ENCODE measurements at regions not wholly inside any gene's neighbourhood (a gene's known extent, or its start where the extent isn't known, plus 50 kb on each side); places are given as distances from the start of the nearest gene placed in this dataset.

- no peak overlapping the region for H3K9ac ChIP-seq (ENCODE audit: low read depth, low read length)
- H3K9me3 ChIP-seq (ENCODE audit: control insufficient read depth, insufficient read depth, low read length) = no peaks in the 10 kb centered on the region
- no peaks in the 10 kb centered on the region for H3K27me3 ChIP-seq (ENCODE audit: control insufficient read depth, insufficient read depth, low read length)
- H3K4me1 ChIP-seq (ENCODE audit: control insufficient read depth, insufficient read depth, low read length) = no peaks in the 10 kb centered on the region
- H3K4me3 ChIP-seq (ENCODE audit: low read depth, low read length) = no peak overlapping the region
- no peak overlapping the region for H3K27ac ChIP-seq (ENCODE audit: low read depth, low read length)
- H3K36me3 ChIP-seq (ENCODE audit: control insufficient read depth, insufficient read depth, low read length) = no peaks in the 10 kb centered on the region
Measured at GRCh38 chr15:46703020-46703861, 1014.1 kb upstream of the SEMA6D start.

GRCh38 chr15:46703871-46704637 lies 1013.3 kb upstream of the SEMA6D start:
- Histone ChIP-seq H3K27me3 (ENCODE audit: control insufficient read depth, insufficient read depth, low read length) (no peaks in the 10 kb centered on the region), H3K27ac (ENCODE audit: low read depth, low read length) (no peak overlapping the region), H3K4me1 (ENCODE audit: control insufficient read depth, insufficient read depth, low read length) (no peaks in the 10 kb centered on the region), H3K9ac (ENCODE audit: low read depth, low read length) (no peak overlapping the region), H3K4me3 (ENCODE audit: low read depth, low read length) (no peak overlapping the region), H3K36me3 (ENCODE audit: control insufficient read depth, insufficient read depth, low read length) (no peaks in the 10 kb centered on the region), H3K9me3 (ENCODE audit: control insufficient read depth, insufficient read depth, low read length) (no peaks in the 10 kb centered on the region)

- Histone ChIP-seq H3K27me3 (ENCODE audit: control insufficient read depth, insufficient read depth, low read length) (no peaks in the 10 kb centered on the region), H3K4me1 (ENCODE audit: control insufficient read depth, insufficient read depth, low read length) (no peaks in the 10 kb centered on the region), H3K36me3 (ENCODE audit: control insufficient read depth, insufficient read depth, low read length) (no peaks in the 10 kb centered on the region), H3K4me3 (ENCODE audit: low read depth, low read length) (no peak overlapping the region), H3K9me3 (ENCODE audit: control insufficient read depth, insufficient read depth, low read length) (no peaks in the 10 kb centered on the region), H3K9ac (ENCODE audit: low read depth, low read length) (no peak overlapping the region), H3K27ac (ENCODE audit: low read depth, low read length) (no peak overlapping the region)
Measured at GRCh38 chr15:46707452-46707851, 1009.9 kb upstream of the SEMA6D start.

- H3K27me3 ChIP-seq (ENCODE audit: control insufficient read depth, insufficient read depth, low read length) = no peaks in the 10 kb centered on the region
- no peak overlapping the region for H3K9ac ChIP-seq (ENCODE audit: low read depth, low read length)
- H3K27ac ChIP-seq (ENCODE audit: low read depth, low read length) = no peak overlapping the region
- no peaks in the 10 kb centered on the region for H3K9me3 ChIP-seq (ENCODE audit: control insufficient read depth, insufficient read depth, low read length)
- no peak overlapping the region for H3K4me3 ChIP-seq (ENCODE audit: low read depth, low read length)
- no peaks in the 10 kb centered on the region for H3K36me3 ChIP-seq (ENCODE audit: control insufficient read depth, insufficient read depth, low read length)
- no peaks in the 10 kb centered on the region for H3K4me1 ChIP-seq (ENCODE audit: control insufficient read depth, insufficient read depth, low read length)
Measured at GRCh38 chr15:46708226-46708625, 1009.1 kb upstream of the SEMA6D start.

GRCh38 chr15:46709460-46710083 lies 1007.7 kb upstream of the SEMA6D start:
- no peaks in the 10 kb centered on the region for H3K4me1 ChIP-seq (ENCODE audit: control insufficient read depth, insufficient read depth, low read length)
- no peak overlapping the region for H3K9ac ChIP-seq (ENCODE audit: low read depth, low read length)
- no peaks in the 10 kb centered on the region for H3K9me3 ChIP-seq (ENCODE audit: control insufficient read depth, insufficient read depth, low read length)
- H3K27me3 ChIP-seq (ENCODE audit: control insufficient read depth, insufficient read depth, low read length) = no peaks in the 10 kb centered on the region
- no peak overlapping the region for H3K4me3 ChIP-seq (ENCODE audit: low read depth, low read length)
- no peaks in the 10 kb centered on the region for H3K36me3 ChIP-seq (ENCODE audit: control insufficient read depth, insufficient read depth, low read length)
- H3K27ac ChIP-seq (ENCODE audit: low read depth, low read length) = no peak overlapping the region

- H3K27me3 ChIP-seq (ENCODE audit: control insufficient read depth, insufficient read depth, low read length) = no peaks in the 10 kb centered on the region
- no peaks in the 10 kb centered on the region for H3K9me3 ChIP-seq (ENCODE audit: control insufficient read depth, insufficient read depth, low read length)
- no peak overlapping the region for H3K4me3 ChIP-seq (ENCODE audit: low read depth, low read length)
- no peaks in the 10 kb centered on the region for H3K4me1 ChIP-seq (ENCODE audit: control insufficient read depth, insufficient read depth, low read length)
- H3K27ac ChIP-seq (ENCODE audit: low read depth, low read length) = no peak overlapping the region
- no peaks in the 10 kb centered on the region for H3K36me3 ChIP-seq (ENCODE audit: control insufficient read depth, insufficient read depth, low read length)
- H3K9ac ChIP-seq (ENCODE audit: low read depth, low read length) = no peak overlapping the region
Measured at GRCh38 chr15:46710401-46710960, 1006.8 kb upstream of the SEMA6D start.

GRCh38 chr15:46713045-46713444 lies 1004.3 kb upstream of the SEMA6D start:
- Histone ChIP-seq H3K36me3 (ENCODE audit: control insufficient read depth, insufficient read depth, low read length) (no peaks in the 10 kb centered on the region), H3K27me3 (ENCODE audit: control insufficient read depth, insufficient read depth, low read length) (no peaks in the 10 kb centered on the region), H3K9me3 (ENCODE audit: control insufficient read depth, insufficient read depth, low read length) (no peaks in the 10 kb centered on the region), H3K4me3 (ENCODE audit: low read depth, low read length) (no peak overlapping the region), H3K4me1 (ENCODE audit: control insufficient read depth, insufficient read depth, low read length) (no peaks in the 10 kb centered on the region), H3K27ac (ENCODE audit: low read depth, low read length) (no peak overlapping the region), H3K9ac (ENCODE audit: low read depth, low read length) (no peak overlapping the region)

- Histone ChIP-seq H3K4me3 (ENCODE audit: low read depth, low read length) (no peak overlapping the region), H3K4me1 (ENCODE audit: control insufficient read depth, insufficient read depth, low read length) (no peaks in the 10 kb centered on the region), H3K9me3 (ENCODE audit: control insufficient read depth, insufficient read depth, low read length) (no peaks in the 10 kb centered on the region), H3K27me3 (ENCODE audit: control insufficient read depth, insufficient read depth, low read length) (no peaks in the 10 kb centered on the region), H3K27ac (ENCODE audit: low read depth, low read length) (no peak overlapping the region), H3K36me3 (ENCODE audit: control insufficient read depth, insufficient read depth, low read length) (no peaks in the 10 kb centered on the region), H3K9ac (ENCODE audit: low read depth, low read length) (no peak overlapping the region)
Measured at GRCh38 chr15:46714950-46715349, 1002.4 kb upstream of the SEMA6D start.

- Histone ChIP-seq H3K27ac (ENCODE audit: low read depth, low read length) (no peak overlapping the region), H3K9me3 (ENCODE audit: control insufficient read depth, insufficient read depth, low read length) (no peaks in the 10 kb centered on the region)
Measured at GRCh38 chr15:46723308-46723707, 994.0 kb upstream of the SEMA6D start.

GRCh38 chr15:46732060-46732459 lies 985.2 kb upstream of the SEMA6D start:
- no peak overlapping the region for H3K4me3 ChIP-seq (ENCODE audit: low read depth, low read length)
- H3K9ac ChIP-seq (ENCODE audit: low read depth, low read length) = no peak overlapping the region
- peaks cover 5% of the 10 kb centered on the region; the same call in 1 of the 2 replicates for H3K4me1 ChIP-seq (ENCODE audit: control insufficient read depth, insufficient read depth, low read length)
- no peak overlapping the region for H3K27ac ChIP-seq (ENCODE audit: low read depth, low read length)
- H3K36me3 ChIP-seq (ENCODE audit: control insufficient read depth, insufficient read depth, low read length) = no peaks in the 10 kb centered on the region
- no peaks in the 10 kb centered on the region for H3K27me3 ChIP-seq (ENCODE audit: control insufficient read depth, insufficient read depth, low read length)
- H3K9me3 ChIP-seq (ENCODE audit: control insufficient read depth, insufficient read depth, low read length) = no peaks in the 10 kb centered on the region

More at GRCh38 chr15:46723308-46723707, 994.0 kb upstream of the SEMA6D start:
- Histone ChIP-seq H3K36me3 (ENCODE audit: control insufficient read depth, insufficient read depth, low read length) (no peaks in the 10 kb centered on the region), H3K27me3 (ENCODE audit: control insufficient read depth, insufficient read depth, low read length) (no peaks in the 10 kb centered on the region), H3K4me1 (ENCODE audit: control insufficient read depth, insufficient read depth, low read length) (no peaks in the 10 kb centered on the region), H3K4me3 (ENCODE audit: low read depth, low read length) (no peak overlapping the region), H3K9ac (ENCODE audit: low read depth, low read length) (no peak overlapping the region)
